Progenitor cell of endocrine pancreas (in vitro differentiated cells): ENCODE measurements at regions not wholly inside any gene's neighbourhood (a gene's known extent, or its start where the extent isn't known, plus 50 kb on each side); places are given as distances from the start of the nearest gene placed in this dataset.

Source experiments
- DNase-seq: peaks from one replicate; pipeline ENCODE4 v3.0.0; 2021; ENCODE audit warnings: low spot score; ENCODE audit not compliant: unreplicated experiment
- H3K27ac Mint-ChIP-seq: 2 replicates; pipeline ENCODE4 v1.8.0; 2021; ENCODE audit warnings: mild to moderate bottlenecking, moderate library complexity, mixed read lengths
- H3K27me3 Mint-ChIP-seq: 2 replicates; pipeline ENCODE4 v1.8.0; 2021; ENCODE audit warnings: mixed read lengths
- H3K36me3 Mint-ChIP-seq: 2 replicates; pipeline ENCODE4 v1.8.0; 2022; ENCODE audit warnings: mixed read lengths; ENCODE audit not compliant: insufficient read depth
- H3K4me1 Mint-ChIP-seq: 2 replicates; pipeline ENCODE4 v1.8.0; 2021; ENCODE audit warnings: low read depth, mixed read lengths
- H3K4me3 Mint-ChIP-seq: 2 replicates; pipeline ENCODE4 v1.8.0; 2021; ENCODE audit warnings: low read depth, mild to moderate bottlenecking, moderate library complexity, mixed read lengths
- H3K9me3 Mint-ChIP-seq: 2 replicates; pipeline ENCODE4 v1.8.0; 2021; ENCODE audit warnings: low read depth, mixed read lengths
- CTCF ChIP-seq: fragments of 200-600 bp; sonication (generic); IDR thresholded peaks from one replicate; pipeline ENCODE4 v1.5.0; 2021; ENCODE audit warnings: antibody characterized with exemption, mild to moderate bottlenecking; ENCODE audit not compliant: unreplicated experiment

GRCh38 chr6:66161546-66162108 is 454.6 kb upstream of the EYS start:
- H3K4me3 Mint-ChIP-seq: no peak overlapping the region
- no peak overlapping the region for H3K27ac Mint-ChIP-seq
- no peak for TF ChIP-seq CTCF
- peaks cover 52% of the 10 kb centered on the region for H3K9me3 Mint-ChIP-seq
- no peaks in the 10 kb centered on the region for H3K27me3 Mint-ChIP-seq
- no peak for DNase-seq
- no peaks in the 10 kb centered on the region for H3K4me1 Mint-ChIP-seq
- H3K36me3 Mint-ChIP-seq: peaks cover 7% of the 10 kb centered on the region

- no peak for DNase-seq
- peaks cover 7% of the 10 kb centered on the region for H3K36me3 Mint-ChIP-seq
- H3K4me1 Mint-ChIP-seq: no peaks in the 10 kb centered on the region
- H3K27me3 Mint-ChIP-seq: no peaks in the 10 kb centered on the region
- TF ChIP-seq CTCF: no peak
- H3K27ac Mint-ChIP-seq: no peak overlapping the region
- no peak overlapping the region for H3K4me3 Mint-ChIP-seq
- peaks cover 40% of the 10 kb centered on the region for H3K9me3 Mint-ChIP-seq
Observed at GRCh38 chr6:66159937-66160336, 452.9 kb upstream of the EYS start.

GRCh38 chr6:66153247-66153646 is 446.2 kb upstream of the EYS start:
- no peak overlapping the region for H3K27ac Mint-ChIP-seq
- H3K4me3 Mint-ChIP-seq: no peak overlapping the region
- TF ChIP-seq CTCF: no peak
- H3K9me3 Mint-ChIP-seq: no peaks in the 10 kb centered on the region
- DNase-seq: no peak
- no peaks in the 10 kb centered on the region for H3K27me3 Mint-ChIP-seq
- H3K4me1 Mint-ChIP-seq: no peaks in the 10 kb centered on the region
- no peaks in the 10 kb centered on the region for H3K36me3 Mint-ChIP-seq

GRCh38 chr6:66149132-66149531 is 442.1 kb upstream of the EYS start:
- DNase-seq: no peak
- no peaks in the 10 kb centered on the region for H3K4me1 Mint-ChIP-seq
- no peak overlapping the region for H3K4me3 Mint-ChIP-seq
- H3K27me3 Mint-ChIP-seq: no peaks in the 10 kb centered on the region
- peaks cover 3% of the 10 kb centered on the region for H3K9me3 Mint-ChIP-seq
- TF ChIP-seq CTCF: no peak
- no peak overlapping the region for H3K27ac Mint-ChIP-seq
- H3K36me3 Mint-ChIP-seq: no peaks in the 10 kb centered on the region

- no peak for TF ChIP-seq CTCF
- H3K27me3 Mint-ChIP-seq: no peaks in the 10 kb centered on the region
- H3K9me3 Mint-ChIP-seq: peaks cover 3% of the 10 kb centered on the region
- no peak overlapping the region for H3K4me3 Mint-ChIP-seq
- no peaks in the 10 kb centered on the region for H3K36me3 Mint-ChIP-seq
- no peak overlapping the region for H3K27ac Mint-ChIP-seq
- no peak for DNase-seq
- no peaks in the 10 kb centered on the region for H3K4me1 Mint-ChIP-seq
Observed at GRCh38 chr6:66145867-66146266, 438.8 kb upstream of the EYS start.
